ENCODE measurements at regions not wholly inside any gene's neighbourhood (a gene's known extent, or its start where the extent isn't known, plus 50 kb on each side); places are given as distances from the start of the nearest gene placed in this dataset.

- dilution Hi-C loops (cut with MboI; ENCODE audit: extremely low pct_ligation_motif_present, low sequenced_read_pairs) (no loop called here), intact Hi-C loops (cut with micrococcal nuclease) (loop anchor here (10.0 kb wide), 1 partner anchor 395 kb away; no protein-coding TSS in a partner anchor)
- TF ChIP-seq GATA2 (IDR thresholded peaks at IDR 0.05; ENCODE audit: insufficient read depth, insufficient read length, low read depth, low read length) (no peak), POLR2AphosphoS5 (IDR thresholded peaks at IDR 0.05; ENCODE audit: insufficient read depth, low read depth, low read length) (no peak), MYC (IDR thresholded peaks at IDR 0.05; ENCODE audit: low read depth, low read length) (no peak), MAX (IDR thresholded peaks at IDR 0.05; ENCODE audit: insufficient read depth, insufficient read length) (no peak)
- TF ChIP-seq, protein P1, sequence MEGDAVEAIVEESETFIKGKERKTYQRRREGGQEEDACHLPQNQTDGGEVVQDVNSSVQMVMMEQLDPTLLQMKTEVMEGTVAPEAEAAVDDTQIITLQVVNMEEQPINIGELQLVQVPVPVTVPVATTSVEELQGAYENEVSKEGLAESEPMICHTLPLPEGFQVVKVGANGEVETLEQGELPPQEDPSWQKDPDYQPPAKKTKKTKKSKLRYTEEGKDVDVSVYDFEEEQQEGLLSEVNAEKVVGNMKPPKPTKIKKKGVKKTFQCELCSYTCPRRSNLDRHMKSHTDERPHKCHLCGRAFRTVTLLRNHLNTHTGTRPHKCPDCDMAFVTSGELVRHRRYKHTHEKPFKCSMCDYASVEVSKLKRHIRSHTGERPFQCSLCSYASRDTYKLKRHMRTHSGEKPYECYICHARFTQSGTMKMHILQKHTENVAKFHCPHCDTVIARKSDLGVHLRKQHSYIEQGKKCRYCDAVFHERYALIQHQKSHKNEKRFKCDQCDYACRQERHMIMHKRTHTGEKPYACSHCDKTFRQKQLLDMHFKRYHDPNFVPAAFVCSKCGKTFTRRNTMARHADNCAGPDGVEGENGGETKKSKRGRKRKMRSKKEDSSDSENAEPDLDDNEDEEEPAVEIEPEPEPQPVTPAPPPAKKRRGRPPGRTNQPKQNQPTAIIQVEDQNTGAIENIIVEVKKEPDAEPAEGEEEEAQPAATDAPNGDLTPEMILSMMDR (IDR thresholded peaks at IDR 0.05; ENCODE audit: extremely low read depth in 1 of 2, insufficient read depth in 1 of 2, low read depth in 1 of 2, low read length in 2 of 2) = no peak
- POLR2A ChIA-PET = no interaction called here
- Histone ChIP-seq H3K79me2 (ENCODE audit: control insufficient read depth, insufficient read depth, low read length) (no peaks in the 10 kb centered on the region), H2AFZ (ENCODE audit: low read depth, low read length) (no peak overlapping the region), H3K4me3 (replicated peaks in 1 of 3; ENCODE audit: insufficient read depth in 1 of 3, low read depth in 1 of 3, low read length in 3 of 3) (no peak overlapping the region), H3K4me2 (ENCODE audit: insufficient read depth, low read length) (no peak overlapping the region), H3K27me3 (ENCODE audit: control insufficient read depth in 2 of 2, insufficient read depth in 2 of 2, low read length in 2 of 2) (no peaks in the 10 kb centered on the region), H3K4me1 (ENCODE audit: control insufficient read depth, extremely low read depth, insufficient read depth, low read length) (no peaks in the 10 kb centered on the region), H3K9me3 (replicated peaks; ENCODE audit: control insufficient read depth, insufficient read depth, low read length) (no peaks in the 10 kb centered on the region), H4K20me1 (replicated peaks; ENCODE audit: control insufficient read depth, extremely low read depth, insufficient read depth, low read length) (no peaks in the 10 kb centered on the region), H3K27ac (ENCODE audit: insufficient read depth, low read depth, low read length) (no peak overlapping the region), H3K36me3 (ENCODE audit: control insufficient read depth in 2 of 2, extremely low read depth in 1 of 2, insufficient read depth in 2 of 2, low read length in 2 of 2) (no peaks in the 10 kb centered on the region), H3K9ac (replicated peaks; ENCODE audit: extremely low read depth, insufficient read depth, low read length) (no peak overlapping the region), H3K9me1 (replicated peaks; ENCODE audit: control insufficient read depth, extremely low read depth, insufficient read depth, low read length) (no peaks in the 10 kb centered on the region)
- no peak for DNase-seq (ENCODE audit: low read depth, low spot score)
- BruUV-seq (replicated peaks) = no TSS peak
- CTCF ChIA-PET = interaction anchor here (0.7 to 3.9 kb wide), 4 partner anchors 11 to 138 kb away, joined by 3 to 13 read pairs (median 4); no protein-coding TSS in a partner anchor
- no peak for FAIRE-seq
These were observed 103.2 kb upstream of the CD93 start for GRCh38 chr20:23189341-23189740.

All from endothelial cell of umbilical vein (primary cell).